ENCODE measurements at regions not wholly inside any gene's neighbourhood (a gene's known extent, or its start where the extent isn't known, plus 50 kb on each side); places are given as distances from the start of the nearest gene placed in this dataset.

GRCh38 chr9:38272710-38273109, 119.8 kb upstream of the ALDH1B1 start:
- TF ChIP-seq CTCF (conservative IDR thresholded peaks at IDR 0.05; ENCODE audit: low read length): no peak
- TF ChIP-seq EZH2phosphoT487 (IDR thresholded peaks at IDR 0.05; ENCODE audit: borderline replicate concordance): no peak

All from Loucy (cell line).